ENCODE measurements at regions not wholly inside any gene's neighbourhood (a gene's known extent, or its start where the extent isn't known, plus 50 kb on each side); places are given as distances from the start of the nearest gene placed in this dataset.

DNA sequence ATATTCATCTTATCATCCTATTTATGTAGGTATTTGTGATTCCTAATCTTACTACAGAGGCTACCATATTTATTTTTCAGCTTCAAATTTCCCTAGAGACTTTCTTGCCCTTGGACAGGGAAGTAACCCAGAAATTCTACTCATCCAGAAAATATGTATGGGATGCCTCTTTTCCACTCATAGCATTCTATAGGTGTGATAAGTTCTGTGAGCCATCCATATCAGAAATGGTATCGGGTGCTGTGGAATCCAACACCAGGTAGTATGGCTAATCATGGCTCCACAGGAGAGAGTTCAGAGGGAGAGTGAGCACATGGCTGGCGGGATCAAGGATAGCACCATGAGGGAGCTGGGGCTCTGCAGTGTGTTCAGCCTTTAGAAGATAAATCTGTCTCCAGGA, 349.3 kb upstream of the ACTBL2 start:
- no peak overlapping the region for H3K4me3 Mint-ChIP-seq
- Histone ChIP-seq H3K4me2 (replicated peaks; ENCODE audit: low read depth, low read length, poor library complexity, severe bottlenecking) (no peak overlapping the region), H3K79me2 (ENCODE audit: control insufficient read depth, insufficient read depth, low read length) (no peaks in the 10 kb centered on the region), H2AFZ (ENCODE audit: insufficient read depth, low read depth, low read length, poor library complexity, severe bottlenecking) (no peak overlapping the region), H3K4me1 (ENCODE audit: control insufficient read depth in 2 of 2, insufficient read depth in 2 of 2, low read length in 2 of 2) (no peaks in the 10 kb centered on the region), H3K27me3 (replicated peaks in 1 of 4; ENCODE audit: control extremely low read depth in 1 of 4, control insufficient read depth in 3 of 4, insufficient read depth in 4 of 4, low read length in 3 of 4) (no peaks in the 10 kb centered on the region), H3K4me3 (ENCODE audit: control extremely low read depth in 1 of 5, extremely low read depth in 1 of 5, insufficient read depth in 1 of 5, low read depth in 2 of 5, low read length in 4 of 5) (no peak overlapping the region), H3K36me3 (replicated peaks in 1 of 2; ENCODE audit: control extremely low read depth in 1 of 2, control insufficient read depth in 1 of 2, extremely low read depth in 1 of 2, insufficient read depth in 2 of 2, low read length in 1 of 2) (no peaks in the 10 kb centered on the region), H3K27ac (ENCODE audit: low read length in 2 of 2) (no peak overlapping the region), H4K20me1 (ENCODE audit: control insufficient read depth, insufficient read depth, low read length, poor library complexity, severe bottlenecking) (no peaks in the 10 kb centered on the region), H3K9ac (ENCODE audit: low read length) (no peak overlapping the region), H3K9me3 (ENCODE audit: control extremely low read depth in 1 of 3, control insufficient read depth in 2 of 3, insufficient read depth in 1 of 3, low read length in 2 of 3) (no peaks in the 10 kb centered on the region)
- ChIA-PET POLR2A (no interaction called here), CTCF (no interaction called here)
- H3K4me1 Mint-ChIP-seq, result no peaks in the 10 kb centered on the region
- intact Hi-C loops (cut with micrococcal nuclease), result no loop called here
- H3K27ac Mint-ChIP-seq, result no peak overlapping the region
- no peaks in the 10 kb centered on the region for H3K9me3 Mint-ChIP-seq (ENCODE audit: insufficient read depth)
- ATAC-seq (ENCODE audit: low read depth) (no peak), DNase-seq (no peak)
- TF ChIP-seq EZH2 (IDR thresholded peaks at IDR 0.05; ENCODE audit: borderline replicate concordance, insufficient read depth, low read depth, low read length, poor library complexity, severe bottlenecking) (no peak), CTCF (IDR thresholded peaks at IDR 0.05) (no peak)
- H3K27me3 Mint-ChIP-seq, result no peaks in the 10 kb centered on the region
- WGBS (ENCODE audit: insufficient coverage), result 100% methylated on average over 1 of the region's 2 CpGs

DNA sequence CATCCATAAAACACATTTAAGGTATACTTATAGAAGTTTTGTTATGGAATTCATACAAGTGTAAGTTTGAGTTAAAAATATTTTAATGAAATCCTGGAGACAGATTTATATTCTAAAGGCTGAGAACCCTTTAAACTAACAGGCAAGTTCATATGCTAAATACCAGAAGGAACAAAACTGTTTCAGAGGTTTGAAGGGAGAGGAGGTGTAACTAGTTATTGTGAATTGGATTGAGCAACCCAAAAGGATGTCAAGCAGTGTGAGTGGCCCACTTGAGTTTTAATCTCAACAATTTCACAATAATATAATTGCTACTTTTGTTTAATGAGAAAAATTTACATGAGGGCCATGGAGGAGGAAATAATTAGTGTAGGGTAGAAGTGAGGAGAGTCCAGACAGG, 348.5 kb upstream of the ACTBL2 start:
- Mint-ChIP-seq H3K27ac (no peak overlapping the region), H3K4me3 (no peak overlapping the region), H3K27me3 (no peaks in the 10 kb centered on the region), H3K4me1 (no peaks in the 10 kb centered on the region), H3K9me3 (ENCODE audit: insufficient read depth) (no peaks in the 10 kb centered on the region)
- no peaks in the 10 kb centered on the region for H4K20me1 ChIP-seq (ENCODE audit: control insufficient read depth, insufficient read depth, low read length, poor library complexity, severe bottlenecking)
- no peak overlapping the region for H3K9ac ChIP-seq (ENCODE audit: low read length)
- CTCF ChIA-PET, result no interaction called here
- no peak for ATAC-seq (ENCODE audit: low read depth)
- no peak overlapping the region for H2AFZ ChIP-seq (ENCODE audit: insufficient read depth, low read depth, low read length, poor library complexity, severe bottlenecking)
- no peak for DNase-seq
- H3K36me3 ChIP-seq (replicated peaks in 1 of 2; ENCODE audit: control extremely low read depth in 1 of 2, control insufficient read depth in 1 of 2, extremely low read depth in 1 of 2, insufficient read depth in 2 of 2, low read length in 1 of 2), result no peaks in the 10 kb centered on the region
- no peaks in the 10 kb centered on the region for H3K27me3 ChIP-seq (replicated peaks in 1 of 4; ENCODE audit: control extremely low read depth in 1 of 4, control insufficient read depth in 3 of 4, insufficient read depth in 4 of 4, low read length in 3 of 4)
- H3K9me3 ChIP-seq (ENCODE audit: control extremely low read depth in 1 of 3, control insufficient read depth in 2 of 3, insufficient read depth in 1 of 3, low read length in 2 of 3), result no peaks in the 10 kb centered on the region
- H3K4me3 ChIP-seq (ENCODE audit: control extremely low read depth in 1 of 5, extremely low read depth in 1 of 5, insufficient read depth in 1 of 5, low read depth in 2 of 5, low read length in 4 of 5), result no peak overlapping the region
- H3K4me1 ChIP-seq (ENCODE audit: control insufficient read depth in 2 of 2, insufficient read depth in 2 of 2, low read length in 2 of 2), result no peaks in the 10 kb centered on the region
- H3K79me2 ChIP-seq (ENCODE audit: control insufficient read depth, insufficient read depth, low read length), result no peaks in the 10 kb centered on the region
- H3K27ac ChIP-seq (ENCODE audit: low read length in 2 of 2), result no peak overlapping the region
- intact Hi-C loops (cut with micrococcal nuclease), result no loop called here
- TF ChIP-seq EZH2 (IDR thresholded peaks at IDR 0.05; ENCODE audit: borderline replicate concordance, insufficient read depth, low read depth, low read length, poor library complexity, severe bottlenecking) (no peak), CTCF (IDR thresholded peaks at IDR 0.05) (no peak)
- POLR2A ChIA-PET, result no interaction called here
- no peak overlapping the region for H3K4me2 ChIP-seq (replicated peaks; ENCODE audit: low read depth, low read length, poor library complexity, severe bottlenecking)
